BE2C (cell line): ENCODE measurements at regions not wholly inside any gene's neighbourhood (a gene's known extent, or its start where the extent isn't known, plus 50 kb on each side); places are given as distances from the start of the nearest gene placed in this dataset.

Source experiments
- DNase-seq: peaks from one replicate; pipeline ENCODE4 v3.0.0-alpha.2; 2020
- H3K27me3 ChIP-seq: fragments of 250-450 bp; sonication (Bioruptor Pico); 2 replicates; pipeline ENCODE4 v1.5.1; 2020; ENCODE audit warnings: mild to moderate bottlenecking
- H3K36me3 ChIP-seq: fragments of 250-450 bp; sonication (Bioruptor Pico); 2 replicates; pipeline ENCODE4 v1.5.1; 2020; ENCODE audit warnings: mild to moderate bottlenecking
- H3K4me1 ChIP-seq: fragments of 250-450 bp; sonication (Bioruptor Pico); 2 replicates; pipeline ENCODE4 v1.5.1; 2020
- H3K4me3 ChIP-seq: 2 replicates; pipeline ENCODE4 v1.5.1; 2011; ENCODE audit warnings: low read depth, low read length
- H3K9me3 ChIP-seq: fragments of 250-450 bp; sonication (Bioruptor Pico); 2 replicates; pipeline ENCODE4 v1.5.1; 2020
- TF ChIP-seq, protein P1 (sequence below): IDR thresholded peaks from 2 replicates; pipeline ENCODE4 v1.5.1; 2012; ENCODE audit warnings: mild to moderate bottlenecking, low read depth, low read length

DNA sequence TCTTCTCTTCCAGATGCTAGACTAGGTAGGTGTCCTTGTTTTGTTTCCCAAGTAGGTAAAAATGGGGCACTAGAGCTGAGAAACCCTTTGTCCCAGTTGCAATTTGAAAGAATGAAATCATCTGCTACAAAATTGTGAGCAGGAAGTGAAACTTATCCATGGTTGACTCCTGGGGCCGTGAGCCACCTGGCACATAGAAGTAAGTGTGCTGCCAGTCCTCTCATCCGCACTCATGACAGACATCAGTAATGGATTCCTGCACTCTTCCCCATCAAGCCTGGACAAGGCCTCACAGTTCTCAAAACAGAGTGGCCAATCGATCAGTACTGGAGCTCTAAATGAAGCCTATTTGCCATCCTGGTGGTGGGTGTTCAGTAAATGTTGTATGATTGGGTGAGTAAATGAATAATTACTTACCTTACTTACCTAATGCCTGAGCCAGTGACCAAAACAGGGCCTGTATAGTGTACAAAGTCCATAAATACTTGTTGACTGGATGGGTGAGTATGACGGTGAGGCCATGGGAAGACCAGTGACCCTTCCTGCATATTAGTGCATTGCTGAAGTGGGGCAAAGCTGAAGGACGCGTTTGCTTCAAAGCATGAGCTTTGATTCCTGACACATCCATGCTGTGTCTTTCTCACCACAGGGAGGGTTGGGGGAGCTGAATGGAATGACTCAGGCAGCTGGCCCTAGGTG, 68.9 kb upstream of the HEPHL1 start:
- peaks cover 6% of the 10 kb centered on the region; the same call in 1 of the 2 replicates for H3K9me3 ChIP-seq
- no peak overlapping the region for H3K4me3 ChIP-seq
- no peaks in the 10 kb centered on the region for H3K4me1 ChIP-seq
- no peak for DNase-seq
- TF ChIP-seq, protein P1, sequence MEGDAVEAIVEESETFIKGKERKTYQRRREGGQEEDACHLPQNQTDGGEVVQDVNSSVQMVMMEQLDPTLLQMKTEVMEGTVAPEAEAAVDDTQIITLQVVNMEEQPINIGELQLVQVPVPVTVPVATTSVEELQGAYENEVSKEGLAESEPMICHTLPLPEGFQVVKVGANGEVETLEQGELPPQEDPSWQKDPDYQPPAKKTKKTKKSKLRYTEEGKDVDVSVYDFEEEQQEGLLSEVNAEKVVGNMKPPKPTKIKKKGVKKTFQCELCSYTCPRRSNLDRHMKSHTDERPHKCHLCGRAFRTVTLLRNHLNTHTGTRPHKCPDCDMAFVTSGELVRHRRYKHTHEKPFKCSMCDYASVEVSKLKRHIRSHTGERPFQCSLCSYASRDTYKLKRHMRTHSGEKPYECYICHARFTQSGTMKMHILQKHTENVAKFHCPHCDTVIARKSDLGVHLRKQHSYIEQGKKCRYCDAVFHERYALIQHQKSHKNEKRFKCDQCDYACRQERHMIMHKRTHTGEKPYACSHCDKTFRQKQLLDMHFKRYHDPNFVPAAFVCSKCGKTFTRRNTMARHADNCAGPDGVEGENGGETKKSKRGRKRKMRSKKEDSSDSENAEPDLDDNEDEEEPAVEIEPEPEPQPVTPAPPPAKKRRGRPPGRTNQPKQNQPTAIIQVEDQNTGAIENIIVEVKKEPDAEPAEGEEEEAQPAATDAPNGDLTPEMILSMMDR: no peak
- no peaks in the 10 kb centered on the region for H3K36me3 ChIP-seq
- no peaks in the 10 kb centered on the region for H3K27me3 ChIP-seq

DNA sequence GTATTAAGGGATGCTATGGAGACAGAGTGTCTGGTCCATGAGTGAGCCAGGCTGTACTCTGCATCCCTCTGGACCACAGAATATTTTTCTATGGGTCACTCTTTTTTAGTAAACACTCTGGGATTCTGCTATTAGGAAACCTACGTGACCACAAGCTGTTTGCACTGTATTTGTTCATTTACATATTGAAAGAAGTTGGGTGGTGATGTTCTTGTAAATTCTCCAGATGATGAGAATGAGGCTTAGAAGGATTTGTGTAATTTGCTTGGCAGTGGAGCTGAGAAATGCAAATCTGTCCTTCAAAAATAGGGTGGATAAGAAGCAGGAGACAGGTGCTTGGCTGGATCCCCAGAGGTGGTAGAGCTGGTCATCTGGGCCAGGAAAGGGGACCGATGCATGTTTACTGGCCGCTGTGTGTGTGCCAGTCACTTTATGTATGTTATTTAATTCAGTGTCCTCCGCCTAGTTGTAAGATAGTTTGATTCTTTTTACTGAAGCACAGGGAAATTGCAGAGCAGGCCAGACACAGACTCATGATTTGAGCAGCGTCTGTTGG, 63.7 kb upstream of the HEPHL1 start:
- DNase-seq: no peak
- TF ChIP-seq, protein P1: no peak
- Histone ChIP-seq H3K36me3 (no peaks in the 10 kb centered on the region), H3K9me3 (peaks cover 6% of the 10 kb centered on the region; the same call in 1 of the 2 replicates), H3K4me1 (no peaks in the 10 kb centered on the region), H3K27me3 (no peaks in the 10 kb centered on the region), H3K4me3 (no peak overlapping the region)

DNA sequence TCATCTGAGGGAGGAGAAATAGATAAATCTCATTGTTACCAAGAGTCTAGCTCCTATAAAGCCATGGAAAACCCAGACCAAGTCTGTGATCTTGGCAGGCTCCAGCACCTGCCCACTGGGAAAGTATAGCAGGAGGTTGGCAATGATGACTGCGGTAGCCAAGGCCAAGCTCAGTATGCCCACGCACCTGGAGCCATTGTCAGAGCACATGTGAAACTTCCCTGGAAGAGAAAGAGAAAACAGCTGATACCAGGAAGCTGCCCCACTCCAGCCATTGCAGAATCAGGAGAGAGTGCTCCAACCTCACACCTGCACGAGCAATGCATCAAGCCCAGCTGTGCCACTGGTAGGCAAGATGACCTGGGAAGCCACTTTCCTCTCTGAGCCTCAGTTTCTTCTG, 62.2 kb upstream of the HEPHL1 start:
- Histone ChIP-seq H3K27me3 (no peaks in the 10 kb centered on the region), H3K36me3 (no peaks in the 10 kb centered on the region), H3K4me3 (no peak overlapping the region), H3K4me1 (no peaks in the 10 kb centered on the region), H3K9me3 (peaks cover 6% of the 10 kb centered on the region; the same call in 1 of the 2 replicates)
- no peak for DNase-seq
- TF ChIP-seq, protein P1: no peak

DNA sequence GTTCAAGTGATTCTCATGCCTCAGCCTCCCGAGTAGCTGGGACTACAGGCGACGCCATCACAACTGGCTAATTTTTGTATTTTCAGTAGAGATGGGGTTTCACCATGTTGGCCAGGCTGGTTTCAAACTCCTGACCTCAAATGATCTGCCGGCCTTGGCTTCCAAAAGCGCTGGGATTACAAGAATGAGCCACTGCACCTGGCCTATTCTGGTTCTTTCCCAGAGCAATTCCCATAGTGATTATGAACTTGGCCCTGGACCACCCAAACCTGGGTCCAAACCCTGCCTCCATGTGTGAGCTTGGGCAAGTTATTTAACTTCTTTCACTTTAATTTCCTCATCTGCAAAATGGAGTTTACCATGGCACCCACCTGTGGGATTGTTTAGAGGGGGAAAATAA, 61.5 kb upstream of the HEPHL1 start:
- TF ChIP-seq, protein P1: no peak
- no peak for DNase-seq
- no peaks in the 10 kb centered on the region for H3K36me3 ChIP-seq
- no peaks in the 10 kb centered on the region for H3K27me3 ChIP-seq
- no peaks in the 10 kb centered on the region for H3K4me1 ChIP-seq
- H3K9me3 ChIP-seq: peaks cover 6% of the 10 kb centered on the region; the same call in 1 of the 2 replicates
- H3K4me3 ChIP-seq: no peak overlapping the region

DNA sequence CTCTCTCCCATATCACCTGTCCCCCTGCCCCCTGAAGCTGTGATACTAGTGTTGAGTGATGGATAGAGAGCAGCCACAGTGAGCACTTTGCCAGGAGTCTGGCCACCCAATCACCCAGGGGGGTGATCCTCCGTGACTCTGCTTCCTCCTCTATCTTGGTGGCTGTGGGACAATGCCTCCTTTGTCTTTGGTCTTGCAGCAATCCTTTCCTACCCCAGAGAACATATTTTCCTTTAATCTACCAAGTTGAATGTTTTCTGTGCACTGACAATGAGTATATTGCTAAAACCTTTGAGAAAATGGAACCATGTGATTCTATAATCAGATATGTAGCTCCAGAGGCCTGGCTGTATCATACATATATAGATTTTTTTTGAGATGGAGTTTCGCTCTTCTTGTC, 58.1 kb upstream of the HEPHL1 start:
- DNase-seq: no peak
- no peaks in the 10 kb centered on the region for H3K27me3 ChIP-seq
- no peak overlapping the region for H3K4me3 ChIP-seq
- H3K9me3 ChIP-seq: no peaks in the 10 kb centered on the region
- no peaks in the 10 kb centered on the region for H3K36me3 ChIP-seq
- TF ChIP-seq, protein P1: no peak
- no peaks in the 10 kb centered on the region for H3K4me1 ChIP-seq

DNA sequence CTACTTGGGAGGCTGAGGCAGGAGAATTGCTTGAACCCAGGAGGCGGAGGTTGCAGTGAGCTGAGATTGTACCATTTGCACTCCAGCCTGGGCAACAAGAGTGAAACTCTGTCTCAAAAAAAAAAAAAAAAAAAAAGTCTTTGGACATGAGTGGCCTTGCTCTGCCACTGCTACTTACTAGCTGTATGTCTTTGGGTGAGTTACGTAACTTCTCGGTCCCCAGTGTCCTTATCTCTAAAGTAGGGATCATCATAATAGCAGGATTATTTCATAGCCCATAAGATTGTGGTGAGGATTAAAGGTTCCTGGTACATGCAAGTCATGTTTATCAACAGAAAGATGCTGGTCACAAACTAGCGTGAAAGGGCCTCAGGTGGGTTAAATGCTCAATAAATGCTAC, 53.9 kb upstream of the HEPHL1 start:
- TF ChIP-seq, protein P1: no peak
- H3K27me3 ChIP-seq: no peaks in the 10 kb centered on the region
- no peak for DNase-seq
- no peak overlapping the region for H3K4me3 ChIP-seq
- H3K36me3 ChIP-seq: no peaks in the 10 kb centered on the region
- H3K4me1 ChIP-seq: peaks cover 4% of the 10 kb centered on the region
- H3K9me3 ChIP-seq: no peaks in the 10 kb centered on the region
